ENCODE measurements at regions not wholly inside any gene's neighbourhood (a gene's known extent, or its start where the extent isn't known, plus 50 kb on each side); places are given as distances from the start of the nearest gene placed in this dataset.

GRCh38 chr3:124313621-124314020 lies 321.7 kb upstream of the ROPN1 start:
- TF ChIP-seq CTCF (IDR thresholded peaks at IDR 0.05) (no peak), POLR2A (IDR thresholded peaks at IDR 0.05) (no peak)

Measured in right lobe of liver (tissue), 4 donors.